ENCODE measurements at regions not wholly inside any gene's neighbourhood (a gene's known extent, or its start where the extent isn't known, plus 50 kb on each side); places are given as distances from the start of the nearest gene placed in this dataset.

GRCh38 chr12:108400900-108401480 is 61.9 kb upstream of the CMKLR1 start:
- H3K27ac ChIP-seq (ENCODE audit: low read depth, low read length), result no peak overlapping the region
- no peaks in the 10 kb centered on the region for H3K27me3 ChIP-seq (ENCODE audit: insufficient read depth, low read length, poor library complexity, severe bottlenecking)
- H3K4me1 Mint-ChIP-seq, result no peaks in the 10 kb centered on the region
- DNase-seq, result no peak
- peaks cover 4 to 17% (median 7%) of the 10 kb centered on the region in 5 donors for H3K9me3 Mint-ChIP-seq
- CTCF ChIA-PET, result no interaction called here
- H3K4me3 Mint-ChIP-seq, result no peak overlapping the region
- H3K4me3 ChIP-seq (ENCODE audit: low read length), result no peak overlapping the region
- H3K27ac Mint-ChIP-seq, result no peak overlapping the region
- H3K36me3 Mint-ChIP-seq, result no peaks in the 10 kb centered on the region
- peaks cover 23 to 30% of the 10 kb centered on the region in 2 donors for H3K27me3 Mint-ChIP-seq
- no peaks in the 10 kb centered on the region for H3K36me3 ChIP-seq (ENCODE audit: insufficient read depth, low read length)
- POLR2A ChIA-PET, result no interaction called here
- no peaks in the 10 kb centered on the region for H3K4me1 ChIP-seq (ENCODE audit: insufficient read depth, low read length)
- no peaks in the 10 kb centered on the region for H3K9me3 ChIP-seq (ENCODE audit: low read length)

GRCh38 chr12:108400481-108400880 is 61.4 kb upstream of the CMKLR1 start:
- no peaks in the 10 kb centered on the region for H3K4me1 ChIP-seq (ENCODE audit: insufficient read depth, low read length)
- ChIA-PET POLR2A (no interaction called here), CTCF (no interaction called here)
- Mint-ChIP-seq H3K36me3 (no peaks in the 10 kb centered on the region), H3K4me3 (no peak overlapping the region), H3K27me3 (peaks cover 23 to 28% of the 10 kb centered on the region in 2 donors), H3K27ac (no peak overlapping the region), H3K4me1 (no peaks in the 10 kb centered on the region), H3K9me3 (peaks cover 1 to 14% (median 3%) of the 10 kb centered on the region in 5 donors)
- H3K27ac ChIP-seq (ENCODE audit: low read depth, low read length), result no peak overlapping the region
- no peak overlapping the region for H3K4me3 ChIP-seq (ENCODE audit: low read length)
- no peak for DNase-seq
- no peaks in the 10 kb centered on the region for H3K27me3 ChIP-seq (ENCODE audit: insufficient read depth, low read length, poor library complexity, severe bottlenecking)
- no peaks in the 10 kb centered on the region for H3K9me3 ChIP-seq (ENCODE audit: low read length)
- H3K36me3 ChIP-seq (ENCODE audit: insufficient read depth, low read length), result no peaks in the 10 kb centered on the region

DNA sequence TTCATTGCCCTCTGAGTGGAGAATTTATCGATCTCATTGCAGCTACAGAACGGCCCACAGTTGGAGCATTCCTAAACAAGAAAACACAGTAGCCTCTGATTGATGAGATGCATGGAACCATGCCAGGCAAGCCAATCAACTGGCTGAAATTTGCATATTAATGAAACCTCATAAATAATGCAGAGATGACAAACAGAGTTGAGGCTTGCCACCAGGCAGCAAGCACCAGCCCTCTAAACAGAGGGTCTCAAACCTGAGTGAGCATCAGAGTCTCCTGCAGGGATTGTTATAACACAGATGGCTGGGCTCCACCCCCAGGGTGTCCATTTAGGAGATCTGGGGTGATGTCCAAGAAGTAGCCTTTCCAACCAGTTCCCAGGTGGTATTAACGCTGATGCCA is 60.9 kb upstream of the CMKLR1 start:
- ChIA-PET CTCF (no interaction called here), POLR2A (no interaction called here)
- H3K27ac Mint-ChIP-seq, result no peak overlapping the region
- peaks cover 0 to 16% (median 3%) of the 10 kb centered on the region in 5 donors for H3K9me3 Mint-ChIP-seq
- no peak for DNase-seq
- H3K36me3 ChIP-seq (ENCODE audit: insufficient read depth, low read length), result no peaks in the 10 kb centered on the region
- no peaks in the 10 kb centered on the region for H3K36me3 Mint-ChIP-seq
- H3K27ac ChIP-seq (ENCODE audit: low read depth, low read length), result no peak overlapping the region
- no peak overlapping the region for H3K4me3 Mint-ChIP-seq
- H3K4me3 ChIP-seq (ENCODE audit: low read length), result no peak overlapping the region
- H3K9me3 ChIP-seq (ENCODE audit: low read length), result no peaks in the 10 kb centered on the region
- no peaks in the 10 kb centered on the region for H3K27me3 ChIP-seq (ENCODE audit: insufficient read depth, low read length, poor library complexity, severe bottlenecking)
- no peaks in the 10 kb centered on the region for H3K4me1 ChIP-seq (ENCODE audit: insufficient read depth, low read length)
- peaks cover 23 to 28% of the 10 kb centered on the region in 2 donors for H3K27me3 Mint-ChIP-seq
- H3K4me1 Mint-ChIP-seq, result no peaks in the 10 kb centered on the region

DNA sequence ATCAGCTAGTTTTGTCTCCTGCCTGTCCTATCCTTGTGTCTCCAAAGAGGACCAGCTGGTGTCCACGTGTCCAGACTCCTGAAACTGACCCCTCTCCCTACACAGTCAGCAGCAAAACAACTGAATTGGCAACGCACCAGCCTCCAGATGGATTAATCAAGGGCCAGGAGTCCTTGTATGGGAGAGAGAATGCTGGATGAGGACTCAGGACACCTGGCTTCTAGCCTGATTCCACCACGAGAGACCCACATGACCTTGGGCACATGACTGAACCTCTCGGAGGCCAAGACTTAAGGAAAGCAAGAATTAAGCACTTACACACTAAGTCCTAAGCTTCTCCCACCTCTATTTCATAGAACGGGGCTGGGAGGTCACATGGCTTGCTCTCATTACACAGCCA is 60.4 kb upstream of the CMKLR1 start:
- Histone ChIP-seq H3K36me3 (ENCODE audit: insufficient read depth, low read length) (no peaks in the 10 kb centered on the region), H3K27me3 (ENCODE audit: insufficient read depth, low read length, poor library complexity, severe bottlenecking) (no peaks in the 10 kb centered on the region), H3K4me3 (ENCODE audit: low read length) (no peak overlapping the region), H3K9me3 (ENCODE audit: low read length) (no peaks in the 10 kb centered on the region), H3K4me1 (ENCODE audit: insufficient read depth, low read length) (no peaks in the 10 kb centered on the region), H3K27ac (ENCODE audit: low read depth, low read length) (no peak overlapping the region)
- Mint-ChIP-seq H3K4me1 (no peaks in the 10 kb centered on the region), H3K27ac (no peak overlapping the region), H3K4me3 (no peak overlapping the region), H3K9me3 (peaks cover 0 to 16% (median 4%) of the 10 kb centered on the region in 5 donors), H3K27me3 (peaks cover 23 to 28% of the 10 kb centered on the region in 2 donors), H3K36me3 (no peaks in the 10 kb centered on the region)
- no peak for DNase-seq
- ChIA-PET POLR2A (no interaction called here), CTCF (no interaction called here)

- Mint-ChIP-seq H3K27ac (no peak overlapping the region), H3K36me3 (no peaks in the 10 kb centered on the region), H3K9me3 (peaks cover 0 to 16% (median 4%) of the 10 kb centered on the region in 5 donors), H3K4me1 (no peaks in the 10 kb centered on the region), H3K27me3 (peaks cover 16 to 29% of the 10 kb centered on the region in 2 donors), H3K4me3 (no peak overlapping the region)
- DNase-seq, result no peak
- no peaks in the 10 kb centered on the region for H3K27me3 ChIP-seq (ENCODE audit: insufficient read depth, low read length, poor library complexity, severe bottlenecking)
- H3K36me3 ChIP-seq (ENCODE audit: insufficient read depth, low read length), result no peaks in the 10 kb centered on the region
- H3K4me3 ChIP-seq (ENCODE audit: low read length), result no peak overlapping the region
- no peak overlapping the region for H3K27ac ChIP-seq (ENCODE audit: low read depth, low read length)
- H3K9me3 ChIP-seq (ENCODE audit: low read length), result no peaks in the 10 kb centered on the region
- ChIA-PET POLR2A (no interaction called here), CTCF (no interaction called here)
- H3K4me1 ChIP-seq (ENCODE audit: insufficient read depth, low read length), result no peaks in the 10 kb centered on the region
Observed at GRCh38 chr12:108394196-108394595, 55.1 kb upstream of the CMKLR1 start.

DNA sequence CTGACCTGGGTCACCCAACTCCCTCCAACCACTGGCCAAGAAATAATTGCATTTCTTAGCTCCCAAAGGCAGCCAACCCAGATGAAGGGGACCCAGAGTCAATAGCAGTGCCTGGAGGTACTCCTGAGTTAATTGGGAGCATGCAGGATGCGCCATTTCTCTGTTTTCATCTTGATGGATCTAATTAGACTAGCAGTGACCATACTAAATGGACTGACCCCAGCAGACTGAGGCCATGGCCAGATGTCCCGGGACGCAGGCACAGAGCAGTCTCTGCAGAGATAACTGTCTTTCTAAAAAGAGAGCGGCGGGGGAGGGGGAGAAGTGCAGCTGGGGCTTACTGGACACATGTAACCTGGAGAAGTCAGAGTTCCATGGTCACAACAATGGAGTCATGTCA is 53.2 kb upstream of the CMKLR1 start:
- Mint-ChIP-seq H3K36me3 (no peaks in the 10 kb centered on the region), H3K4me1 (no peaks in the 10 kb centered on the region), H3K4me3 (no peak overlapping the region), H3K9me3 (peaks cover 0 to 15% (median 3%) of the 10 kb centered on the region in 5 donors), H3K27me3 (peaks cover 13 to 29% of the 10 kb centered on the region in 2 donors), H3K27ac (no peak overlapping the region)
- Histone ChIP-seq H3K27ac (ENCODE audit: low read depth, low read length) (no peak overlapping the region), H3K27me3 (ENCODE audit: insufficient read depth, low read length, poor library complexity, severe bottlenecking) (no peaks in the 10 kb centered on the region), H3K9me3 (ENCODE audit: low read length) (no peaks in the 10 kb centered on the region), H3K36me3 (ENCODE audit: insufficient read depth, low read length) (no peaks in the 10 kb centered on the region), H3K4me1 (ENCODE audit: insufficient read depth, low read length) (no peaks in the 10 kb centered on the region), H3K4me3 (ENCODE audit: low read length) (no peak overlapping the region)
- CTCF ChIA-PET, result no interaction called here
- no peak for DNase-seq
- POLR2A ChIA-PET, result no interaction called here

DNA sequence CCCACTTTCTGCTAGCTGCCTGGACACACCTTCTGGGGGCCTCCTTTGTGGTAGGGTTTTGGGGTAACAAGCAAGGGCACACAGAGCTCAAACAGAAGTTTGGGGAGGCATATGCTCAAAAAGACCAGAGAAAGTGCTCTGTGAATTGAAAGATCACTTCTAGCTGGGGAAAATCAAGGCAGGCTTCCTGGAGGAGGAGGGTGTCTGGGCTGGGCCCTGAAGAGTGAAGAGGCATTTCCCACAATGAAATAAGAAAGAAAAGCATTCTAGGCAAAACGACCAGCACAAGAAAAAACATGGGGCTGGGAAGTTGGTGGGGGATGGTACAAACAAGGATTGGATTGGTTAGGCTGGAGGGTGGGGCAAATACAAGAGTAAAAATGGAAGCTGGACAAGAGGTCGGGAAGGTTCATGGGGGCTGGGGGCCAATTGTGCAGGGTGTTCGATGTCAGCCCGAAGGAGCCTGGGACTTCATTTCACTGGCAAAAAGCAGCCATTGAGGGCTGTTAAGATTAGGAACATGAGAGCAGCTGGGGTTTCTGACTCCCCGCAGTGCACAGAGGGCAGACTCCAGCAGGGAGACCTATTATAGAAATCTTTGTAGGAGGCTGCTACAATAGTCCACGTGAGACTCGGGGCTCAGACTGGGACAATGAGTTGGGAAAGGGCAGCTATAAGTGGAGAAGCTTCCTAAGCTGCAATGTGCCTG is 51.5 kb upstream of the CMKLR1 start:
- H3K4me1 ChIP-seq (ENCODE audit: insufficient read depth, low read length), result no peaks in the 10 kb centered on the region
- no peak overlapping the region for H3K4me3 Mint-ChIP-seq
- DNase-seq, result no peak
- no peaks in the 10 kb centered on the region for H3K36me3 Mint-ChIP-seq
- POLR2A ChIA-PET, result no interaction called here
- CTCF ChIA-PET, result no interaction called here
- H3K27me3 Mint-ChIP-seq, result peaks cover 6 to 34% of the 10 kb centered on the region in 2 donors
- no peaks in the 10 kb centered on the region for H3K27me3 ChIP-seq (ENCODE audit: insufficient read depth, low read length, poor library complexity, severe bottlenecking)
- no peak overlapping the region for H3K27ac Mint-ChIP-seq
- no peaks in the 10 kb centered on the region for H3K4me1 Mint-ChIP-seq
- no peak overlapping the region for H3K27ac ChIP-seq (ENCODE audit: low read depth, low read length)
- H3K36me3 ChIP-seq (ENCODE audit: insufficient read depth, low read length), result no peaks in the 10 kb centered on the region
- H3K9me3 ChIP-seq (ENCODE audit: low read length), result no peaks in the 10 kb centered on the region
- no peak overlapping the region for H3K4me3 ChIP-seq (ENCODE audit: low read length)
- peaks cover 0 to 5% (median 0%) of the 10 kb centered on the region in 5 donors for H3K9me3 Mint-ChIP-seq

- Mint-ChIP-seq H3K36me3 (no peaks in the 10 kb centered on the region), H3K9me3 (peaks cover 0 to 7% (median 0%) of the 10 kb centered on the region in 5 donors), H3K4me3 (no peak overlapping the region), H3K27me3 (peaks cover 6 to 34% of the 10 kb centered on the region in 2 donors), H3K27ac (no peak overlapping the region), H3K4me1 (no peaks in the 10 kb centered on the region)
- no peaks in the 10 kb centered on the region for H3K9me3 ChIP-seq (ENCODE audit: low read length)
- no peaks in the 10 kb centered on the region for H3K27me3 ChIP-seq (ENCODE audit: insufficient read depth, low read length, poor library complexity, severe bottlenecking)
- CTCF ChIA-PET, result no interaction called here
- no peaks in the 10 kb centered on the region for H3K4me1 ChIP-seq (ENCODE audit: insufficient read depth, low read length)
- no peak overlapping the region for H3K4me3 ChIP-seq (ENCODE audit: low read length)
- DNase-seq, result no peak
- POLR2A ChIA-PET, result no interaction called here
- H3K36me3 ChIP-seq (ENCODE audit: insufficient read depth, low read length), result no peaks in the 10 kb centered on the region
- H3K27ac ChIP-seq (ENCODE audit: low read depth, low read length), result no peak overlapping the region
Observed at GRCh38 chr12:108389544-108389943, 50.4 kb upstream of the CMKLR1 start.
